ENCODE measurements at regions not wholly inside any gene's neighbourhood (a gene's known extent, or its start where the extent isn't known, plus 50 kb on each side); places are given as distances from the start of the nearest gene placed in this dataset.

- TF ChIP-seq POLR2AphosphoS5 (IDR thresholded peaks at IDR 0.05) (no peak), POLR2A (IDR thresholded peaks at IDR 0.05) (no peak), EP300 (IDR thresholded peaks at IDR 0.05) (no peak)
- TF ChIP-seq, protein P1, sequence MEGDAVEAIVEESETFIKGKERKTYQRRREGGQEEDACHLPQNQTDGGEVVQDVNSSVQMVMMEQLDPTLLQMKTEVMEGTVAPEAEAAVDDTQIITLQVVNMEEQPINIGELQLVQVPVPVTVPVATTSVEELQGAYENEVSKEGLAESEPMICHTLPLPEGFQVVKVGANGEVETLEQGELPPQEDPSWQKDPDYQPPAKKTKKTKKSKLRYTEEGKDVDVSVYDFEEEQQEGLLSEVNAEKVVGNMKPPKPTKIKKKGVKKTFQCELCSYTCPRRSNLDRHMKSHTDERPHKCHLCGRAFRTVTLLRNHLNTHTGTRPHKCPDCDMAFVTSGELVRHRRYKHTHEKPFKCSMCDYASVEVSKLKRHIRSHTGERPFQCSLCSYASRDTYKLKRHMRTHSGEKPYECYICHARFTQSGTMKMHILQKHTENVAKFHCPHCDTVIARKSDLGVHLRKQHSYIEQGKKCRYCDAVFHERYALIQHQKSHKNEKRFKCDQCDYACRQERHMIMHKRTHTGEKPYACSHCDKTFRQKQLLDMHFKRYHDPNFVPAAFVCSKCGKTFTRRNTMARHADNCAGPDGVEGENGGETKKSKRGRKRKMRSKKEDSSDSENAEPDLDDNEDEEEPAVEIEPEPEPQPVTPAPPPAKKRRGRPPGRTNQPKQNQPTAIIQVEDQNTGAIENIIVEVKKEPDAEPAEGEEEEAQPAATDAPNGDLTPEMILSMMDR (IDR thresholded peaks at IDR 0.05): no peak
- H3K4me3 ChIP-seq: no peak overlapping the region
- no peaks in the 10 kb centered on the region for H3K36me3 ChIP-seq
- H3K9me3 ChIP-seq: no peaks in the 10 kb centered on the region
- DNase-seq (no peak), ATAC-seq (ENCODE audit: low FRiP score in 2 of 2) (no peak)
- no peak overlapping the region for H3K27ac ChIP-seq
- no peaks in the 10 kb centered on the region for H3K27me3 ChIP-seq
- H3K4me1 ChIP-seq: no peaks in the 10 kb centered on the region
- 54 to 64% methylated on average over 10 of the region's 10 CpGs for WGBS, 2 donors
These were observed 298.7 kb downstream of the BAMBI start for GRCh38 chr10:28975891-28976531.

DNA sequence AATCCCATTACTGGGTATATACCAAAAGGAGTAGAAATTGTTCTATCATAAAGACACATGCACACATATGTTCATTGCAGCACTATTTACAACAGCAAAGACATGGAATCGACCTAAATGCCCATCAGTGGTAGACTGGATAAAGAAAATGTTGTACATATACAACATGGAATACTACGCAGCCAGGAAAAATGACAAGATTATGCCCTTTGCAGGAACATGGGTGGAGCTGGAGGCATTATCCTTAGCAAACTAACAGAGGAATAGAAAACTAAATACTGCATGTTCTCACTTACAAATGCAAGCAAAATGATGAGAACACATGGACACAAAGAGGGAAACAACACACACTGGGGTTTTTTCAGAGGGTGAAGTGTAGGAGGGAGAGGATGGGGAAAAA is 300.2 kb downstream of the BAMBI start:
- H3K9me3 ChIP-seq: no peaks in the 10 kb centered on the region
- TF ChIP-seq, protein P1 (IDR thresholded peaks at IDR 0.05): no peak
- TF ChIP-seq EP300 (IDR thresholded peaks at IDR 0.05): no peak
- no peak for TF ChIP-seq POLR2AphosphoS5 (IDR thresholded peaks at IDR 0.05)
- TF ChIP-seq POLR2A (IDR thresholded peaks at IDR 0.05): no peak
- no peaks in the 10 kb centered on the region for H3K4me1 ChIP-seq
- no peaks in the 10 kb centered on the region for H3K36me3 ChIP-seq
- H3K4me3 ChIP-seq: no peak overlapping the region
- H3K27ac ChIP-seq: no peak overlapping the region
- no peak for ATAC-seq (ENCODE audit: low FRiP score in 2 of 2)
- H3K27me3 ChIP-seq: no peaks in the 10 kb centered on the region
- no peak for DNase-seq
- 65 to 76% methylated on average over 2 of the region's 2 CpGs for WGBS, 2 donors

DNA sequence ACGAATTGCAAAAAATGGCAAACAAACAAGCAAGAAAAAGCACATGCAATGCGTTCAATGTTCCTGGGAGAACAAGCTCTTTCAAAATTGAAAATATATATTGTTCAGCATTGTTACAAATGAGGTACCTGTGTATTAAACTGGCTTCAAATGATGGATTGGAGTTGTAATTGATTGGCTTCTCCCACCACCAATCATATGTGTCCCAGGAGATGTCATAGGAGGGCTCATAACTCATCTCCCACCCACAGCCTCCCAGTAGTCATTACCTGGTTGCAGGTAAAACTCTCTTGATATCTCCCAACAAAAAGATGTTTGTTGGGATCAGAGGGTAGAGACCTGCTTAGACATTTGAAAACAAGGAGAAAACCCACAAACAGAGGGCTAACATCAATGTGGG is 302.9 kb downstream of the BAMBI start:
- Histone ChIP-seq H3K27ac (no peak overlapping the region), H3K4me3 (no peak overlapping the region), H3K9me3 (no peaks in the 10 kb centered on the region), H3K27me3 (no peaks in the 10 kb centered on the region), H3K4me1 (peaks cover 6 to 12% (median 11%) of the 10 kb centered on the region in 4 donors), H3K36me3 (no peaks in the 10 kb centered on the region)
- TF ChIP-seq POLR2A (IDR thresholded peaks at IDR 0.05) (no peak), POLR2AphosphoS5 (IDR thresholded peaks at IDR 0.05) (no peak), EP300 (IDR thresholded peaks at IDR 0.05) (no peak)
- TF ChIP-seq, protein P1 (IDR thresholded peaks at IDR 0.05): no peak
- 87 to 92% methylated on average over 2 of the region's 2 CpGs for WGBS, 2 donors
- ATAC-seq (ENCODE audit: low FRiP score in 2 of 2): no peak
- no peak for DNase-seq

DNA sequence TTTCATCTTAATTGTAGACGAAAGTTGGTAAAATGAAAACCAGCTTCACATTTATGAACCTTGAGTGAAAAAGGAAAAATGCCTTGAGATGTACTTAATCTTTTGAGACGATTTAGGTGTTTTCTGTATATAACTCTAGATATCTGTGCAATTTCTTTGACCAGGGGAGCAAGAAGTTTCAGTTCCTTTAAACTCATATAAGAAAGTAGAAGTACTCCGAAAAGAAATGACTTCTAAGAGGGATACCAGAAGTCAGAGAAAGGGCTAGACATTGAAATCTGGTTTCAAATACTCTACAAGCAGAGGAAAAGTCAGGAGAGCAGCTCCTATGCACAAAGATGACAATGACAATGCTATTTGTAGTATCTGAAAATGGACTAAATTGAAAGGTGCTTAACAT is 303.7 kb downstream of the BAMBI start:
- TF ChIP-seq EP300 (IDR thresholded peaks at IDR 0.05) (no peak), POLR2AphosphoS5 (IDR thresholded peaks at IDR 0.05) (no peak), POLR2A (IDR thresholded peaks at IDR 0.05) (no peak)
- TF ChIP-seq, protein P1 (IDR thresholded peaks at IDR 0.05): no peak
- DNase-seq (no peak), ATAC-seq (ENCODE audit: low FRiP score in 2 of 2) (no peak)
- Histone ChIP-seq H3K9me3 (no peaks in the 10 kb centered on the region), H3K27me3 (no peaks in the 10 kb centered on the region), H3K4me1 (peaks cover 6 to 12% (median 11%) of the 10 kb centered on the region in 4 donors), H3K4me3 (no peak overlapping the region), H3K36me3 (no peaks in the 10 kb centered on the region), H3K27ac (no peak overlapping the region)
- WGBS, 2 donors: 79 to 88% methylated on average over 3 of the region's 3 CpGs

DNA sequence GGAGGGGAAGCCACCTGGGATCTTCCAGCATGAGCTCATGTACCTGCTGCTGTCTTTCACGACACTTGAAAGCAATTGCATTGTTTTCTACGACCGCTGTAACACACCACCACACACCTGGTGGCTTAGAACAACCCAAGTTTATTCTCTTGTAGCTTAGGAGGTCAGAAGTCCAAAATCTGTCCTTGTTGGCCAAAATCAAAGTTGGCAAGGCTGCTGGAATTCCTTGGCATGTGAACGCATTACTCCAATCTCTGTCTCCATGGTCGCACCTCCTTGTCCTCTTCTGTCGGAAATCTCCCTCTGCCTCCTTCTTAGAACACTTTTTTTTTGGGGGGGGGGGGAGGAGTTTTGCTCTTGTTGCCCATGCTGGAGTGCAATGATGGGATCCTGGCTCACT is 305.7 kb downstream of the BAMBI start:
- Histone ChIP-seq H3K9me3 (no peaks in the 10 kb centered on the region), H3K4me1 (peaks cover 6 to 12% (median 11%) of the 10 kb centered on the region in 4 donors), H3K27ac (no peak overlapping the region), H3K36me3 (no peaks in the 10 kb centered on the region), H3K4me3 (no peak overlapping the region), H3K27me3 (no peaks in the 10 kb centered on the region)
- ATAC-seq (ENCODE audit: low FRiP score in 2 of 2) (no peak), DNase-seq (no peak)
- 86 to 91% methylated on average over 6 of the region's 6 CpGs for WGBS, 2 donors
- TF ChIP-seq, protein P1 (IDR thresholded peaks at IDR 0.05): no peak
- TF ChIP-seq EP300 (IDR thresholded peaks at IDR 0.05) (no peak), POLR2A (IDR thresholded peaks at IDR 0.05) (no peak), POLR2AphosphoS5 (IDR thresholded peaks at IDR 0.05) (no peak)
